Non-pigmented ciliary epithelial cell (primary cell): ENCODE measurements at regions not wholly inside any gene's neighbourhood (a gene's known extent, or its start where the extent isn't known, plus 50 kb on each side); places are given as distances from the start of the nearest gene placed in this dataset.

Source experiments
- DNase-seq: peaks from one replicate; pipeline ENCODE4 v3.0.0-alpha.2; 2010; ENCODE audit warnings: low read depth

DNA sequence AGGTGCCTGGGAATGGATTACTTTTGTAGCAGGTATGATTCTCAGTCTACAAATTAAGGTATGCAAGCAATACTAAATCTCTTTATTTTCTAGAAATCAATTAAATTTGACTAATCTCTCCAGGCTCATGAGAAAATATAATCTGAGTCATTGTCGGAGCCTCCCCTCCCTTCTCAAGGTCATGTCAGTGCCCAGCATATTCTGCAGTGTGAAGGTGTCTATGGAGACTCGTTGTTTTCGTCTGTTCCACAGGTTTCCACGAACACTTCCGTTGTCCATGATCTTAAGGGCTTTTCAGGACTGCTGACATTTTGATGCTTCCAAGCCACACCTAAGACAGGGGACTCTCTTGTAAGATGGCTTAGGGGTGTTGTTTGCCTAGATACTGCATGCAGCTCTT is 56.6 kb upstream of the SCOC start:
- no peak for DNase-seq

DNA sequence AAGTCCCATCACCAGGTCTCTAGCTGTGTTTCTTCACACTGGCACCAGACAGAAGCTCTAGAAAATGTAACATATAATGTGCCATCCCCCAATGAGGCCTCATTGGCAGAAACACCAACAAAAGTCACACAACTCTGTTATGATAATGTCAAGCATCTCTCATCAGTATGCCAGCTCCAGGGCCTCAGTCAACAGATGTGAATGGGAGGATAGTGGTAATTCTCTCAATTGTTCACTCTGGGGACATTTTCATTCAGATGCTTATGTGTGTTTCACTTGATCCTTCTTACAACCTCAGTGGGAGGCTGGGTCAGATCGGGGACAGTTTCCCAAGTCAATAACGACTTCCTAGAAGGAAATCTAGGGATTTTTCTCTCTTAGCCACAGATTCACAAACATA is 57.5 kb upstream of the SCOC start:
- no peak for DNase-seq

DNA sequence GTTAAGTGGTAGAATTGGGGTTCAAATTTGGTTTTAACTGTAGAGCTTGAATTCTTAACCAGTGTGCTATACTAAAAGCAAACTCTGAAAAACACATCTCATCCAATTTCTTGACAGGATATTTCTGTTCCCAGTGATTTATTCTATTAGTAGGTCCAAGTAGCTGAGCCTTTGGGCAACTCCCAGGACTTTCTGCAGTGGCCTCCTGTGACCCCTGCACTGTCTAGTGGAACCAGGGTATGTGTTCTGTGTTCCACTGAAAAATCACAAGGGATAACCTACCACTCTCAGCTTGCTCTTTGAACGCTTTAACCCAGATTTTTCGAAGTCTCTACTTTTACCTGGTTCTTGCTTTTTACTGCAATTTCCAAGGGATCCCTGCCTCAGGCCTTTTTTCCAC is 58.0 kb upstream of the SCOC start:
- no peak for DNase-seq

DNA sequence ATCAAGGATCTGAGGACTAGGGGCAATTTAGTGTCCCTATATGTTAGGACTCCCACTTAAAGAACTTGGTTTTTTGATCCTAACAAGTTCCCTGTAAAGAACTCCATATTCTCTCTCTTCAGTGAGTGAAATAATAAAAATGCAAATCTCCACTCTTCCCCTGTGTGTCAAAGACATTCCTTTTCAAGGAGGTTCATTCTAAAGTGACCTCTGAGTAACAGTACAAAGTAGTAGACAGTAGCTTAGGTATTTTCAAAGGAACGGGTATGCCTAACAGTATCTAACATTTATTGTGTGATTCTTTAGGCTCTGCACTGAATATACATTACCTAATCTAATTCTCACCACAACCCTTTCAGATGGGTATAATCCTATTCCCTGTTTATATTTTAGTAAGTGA is 58.4 kb upstream of the SCOC start:
- no peak for DNase-seq

DNA sequence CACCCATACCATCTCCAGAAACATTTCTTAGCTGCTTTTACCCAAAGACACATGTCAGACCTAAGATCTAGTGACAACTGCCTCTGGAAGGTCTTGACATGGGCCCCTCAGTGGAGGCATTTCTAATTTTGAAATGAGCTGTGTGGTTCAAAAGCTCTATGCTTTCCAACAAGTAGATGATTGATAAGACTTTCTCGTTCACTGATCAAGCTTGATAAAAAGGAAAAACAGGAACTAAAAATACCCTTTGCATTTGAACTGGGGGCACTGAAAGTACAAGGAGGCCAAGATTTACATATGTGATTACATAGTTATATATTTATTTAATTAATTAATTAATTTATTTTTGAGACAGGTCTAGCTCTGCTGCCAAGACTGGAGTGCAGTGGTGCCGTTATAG is 61.3 kb upstream of the SCOC start:
- no peak for DNase-seq

DNA sequence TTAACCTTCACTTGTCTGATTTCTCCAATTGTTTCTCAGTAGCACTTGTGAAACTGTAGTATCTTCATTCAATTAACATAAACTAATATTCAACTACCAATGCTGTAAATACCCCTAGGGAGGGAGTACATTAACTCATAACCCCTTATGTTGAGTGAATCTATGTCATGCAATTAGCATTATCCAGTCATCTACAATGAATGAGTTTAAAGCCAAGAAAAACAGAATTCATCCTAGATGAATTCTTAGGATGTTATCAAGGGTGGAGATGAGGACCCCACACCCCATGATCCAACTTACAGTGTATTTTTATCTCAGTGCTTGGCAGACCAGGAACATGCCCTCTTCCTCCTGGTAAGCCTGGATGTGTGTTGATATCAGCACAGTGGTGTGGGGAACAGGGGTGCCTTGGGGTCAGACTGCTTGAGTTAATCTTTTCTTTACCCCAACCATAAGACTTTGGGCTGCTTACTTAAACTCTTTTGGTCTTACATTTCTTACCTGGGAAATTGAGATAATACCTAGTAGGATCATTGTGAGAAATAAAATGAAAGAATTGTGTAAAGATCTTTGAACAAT is 62.1 kb upstream of the SCOC start:
- DNase-seq = no peak

DNA sequence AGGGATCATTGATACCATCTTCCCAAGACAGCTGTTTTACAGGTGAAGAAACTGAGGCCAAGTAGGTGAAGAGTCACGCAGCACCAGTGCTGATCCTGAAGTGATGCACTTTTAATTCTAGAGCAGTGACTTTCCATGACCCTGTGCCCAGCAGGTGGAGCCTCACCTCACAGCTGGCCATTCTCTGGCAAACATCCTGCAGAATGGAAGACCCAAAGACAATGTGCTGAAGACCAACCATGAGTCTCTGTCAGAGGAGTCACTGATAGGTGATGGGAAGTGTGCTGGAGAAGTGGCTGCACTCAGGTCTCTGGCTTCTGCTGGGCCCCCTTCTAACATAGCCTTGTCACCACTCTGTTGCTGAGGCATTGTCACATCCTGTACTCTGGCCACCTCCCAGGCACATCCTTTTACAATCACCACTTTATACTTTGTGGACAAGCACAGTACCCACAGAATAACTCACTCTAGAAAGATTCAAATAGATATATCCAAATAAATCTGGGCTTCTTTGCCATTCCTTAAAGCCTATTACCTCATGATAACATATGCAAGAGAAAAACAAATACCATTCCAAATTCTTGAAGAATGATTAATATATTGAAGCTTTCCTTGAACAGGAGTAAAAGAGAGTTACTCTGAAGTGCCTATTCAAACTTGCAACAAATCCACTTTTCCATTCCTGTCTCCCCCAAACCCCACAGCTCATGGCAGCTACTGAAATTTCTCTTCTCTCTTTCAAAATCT is 64.1 kb upstream of the SCOC start:
- DNase-seq = peak; percentile 32

DNA sequence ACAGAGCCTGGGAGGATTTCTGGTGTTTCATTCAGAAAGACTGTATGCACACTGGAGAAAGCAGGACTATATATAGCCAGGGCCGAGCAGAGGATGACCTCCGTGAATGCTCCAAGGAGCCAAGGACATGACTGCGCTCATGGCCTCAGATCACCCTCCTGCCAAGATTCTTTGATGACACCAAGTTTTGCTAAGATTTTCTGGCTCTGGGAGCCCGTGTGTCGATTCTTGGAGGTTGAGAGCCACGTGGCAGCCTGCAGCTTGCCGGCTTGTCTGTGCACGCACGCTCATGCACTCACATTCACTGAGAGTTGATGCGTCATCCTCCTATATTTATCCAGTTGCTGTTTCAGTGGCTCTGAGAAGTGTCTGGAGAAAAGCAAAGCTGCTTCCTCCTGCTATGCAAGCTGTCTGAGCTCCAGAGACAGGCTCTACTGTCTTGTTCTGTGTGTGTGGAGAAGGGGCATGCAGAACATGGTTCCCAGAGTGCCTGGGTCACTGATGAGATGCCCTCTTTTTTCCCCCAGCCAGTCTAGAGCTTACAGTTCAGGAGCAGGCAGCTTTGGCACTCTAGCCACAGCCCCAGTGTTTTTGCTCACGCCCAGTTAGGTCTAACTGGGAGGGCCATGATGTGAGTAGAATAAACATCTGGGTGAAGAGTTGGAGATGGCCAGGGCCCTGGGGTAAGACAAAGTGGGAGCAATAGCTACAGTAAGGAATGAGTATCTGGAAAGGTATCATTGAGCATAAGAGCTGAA is 64.9 kb upstream of the SCOC start:
- DNase-seq = peak; percentile 72

DNA sequence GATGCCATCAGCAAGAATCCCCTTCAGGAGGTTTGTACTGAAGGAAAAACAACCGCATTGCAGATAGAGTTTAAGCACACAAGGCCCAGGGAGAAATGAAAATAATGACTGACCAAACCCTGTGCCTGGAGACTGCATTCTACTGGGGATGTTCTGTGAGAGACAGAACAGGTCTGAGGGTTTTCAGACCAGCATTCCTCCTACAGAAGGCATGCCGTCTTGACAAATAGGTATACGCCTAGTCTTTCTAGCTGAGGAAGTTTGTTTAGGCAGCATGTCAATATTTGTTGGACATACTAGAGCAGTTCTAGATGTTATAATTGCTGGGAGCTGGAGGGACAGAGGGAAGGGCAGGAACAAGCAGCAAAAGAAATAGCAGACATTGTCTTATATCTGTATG is 68.4 kb upstream of the SCOC start:
- no peak for DNase-seq

DNA sequence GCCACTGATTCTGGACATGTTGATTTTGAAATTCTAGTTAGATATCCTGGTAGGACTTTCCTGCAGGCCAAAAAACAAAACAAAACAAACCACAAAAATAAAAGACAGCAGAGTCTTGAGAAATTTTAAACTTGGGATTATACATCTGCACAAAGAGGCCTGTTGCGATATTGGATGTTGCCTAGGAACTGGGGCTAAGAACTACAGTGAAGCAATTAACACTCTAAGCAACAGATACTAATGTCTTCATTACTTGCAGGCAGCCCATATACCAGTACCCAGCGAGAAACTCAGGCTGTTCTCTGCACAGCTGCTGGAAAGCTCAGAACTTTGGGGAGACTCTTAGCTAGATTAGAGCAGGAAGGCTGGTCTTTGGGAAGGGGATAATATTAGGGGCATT is 69.1 kb upstream of the SCOC start:
- DNase-seq = no peak

DNA sequence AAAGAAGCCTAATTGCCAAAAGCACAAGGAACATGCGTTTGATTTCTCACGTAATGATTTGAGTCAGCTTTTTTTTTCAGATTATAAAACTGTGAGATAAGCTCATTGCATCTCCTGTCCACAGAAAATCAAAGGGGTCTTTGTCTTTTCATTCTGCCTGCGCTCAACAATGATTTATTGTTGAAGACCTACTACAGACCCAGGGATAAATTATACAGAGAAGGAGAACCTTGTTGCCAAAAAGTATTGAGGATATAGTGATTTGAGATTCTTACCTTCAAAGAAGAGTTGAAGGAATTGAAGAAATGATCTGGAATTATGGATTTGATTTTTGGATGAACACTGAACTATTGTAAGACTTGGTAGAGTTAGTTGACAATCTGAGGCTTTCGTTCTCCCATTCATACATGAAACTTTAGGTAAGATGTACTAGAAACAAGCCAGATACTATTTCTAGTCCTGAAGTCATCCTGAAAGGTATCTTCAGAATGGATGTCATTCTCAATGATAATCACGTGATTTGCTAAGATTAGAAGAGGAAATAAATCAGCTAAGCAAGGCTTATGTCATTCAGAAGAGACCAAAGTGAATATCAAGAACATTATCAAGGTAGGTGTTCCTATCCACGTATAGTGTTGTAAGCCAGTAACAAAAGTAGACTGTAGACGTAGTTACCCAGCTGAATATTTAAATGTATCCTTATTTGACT is 71.1 kb upstream of the SCOC start:
- DNase-seq = no peak

DNA sequence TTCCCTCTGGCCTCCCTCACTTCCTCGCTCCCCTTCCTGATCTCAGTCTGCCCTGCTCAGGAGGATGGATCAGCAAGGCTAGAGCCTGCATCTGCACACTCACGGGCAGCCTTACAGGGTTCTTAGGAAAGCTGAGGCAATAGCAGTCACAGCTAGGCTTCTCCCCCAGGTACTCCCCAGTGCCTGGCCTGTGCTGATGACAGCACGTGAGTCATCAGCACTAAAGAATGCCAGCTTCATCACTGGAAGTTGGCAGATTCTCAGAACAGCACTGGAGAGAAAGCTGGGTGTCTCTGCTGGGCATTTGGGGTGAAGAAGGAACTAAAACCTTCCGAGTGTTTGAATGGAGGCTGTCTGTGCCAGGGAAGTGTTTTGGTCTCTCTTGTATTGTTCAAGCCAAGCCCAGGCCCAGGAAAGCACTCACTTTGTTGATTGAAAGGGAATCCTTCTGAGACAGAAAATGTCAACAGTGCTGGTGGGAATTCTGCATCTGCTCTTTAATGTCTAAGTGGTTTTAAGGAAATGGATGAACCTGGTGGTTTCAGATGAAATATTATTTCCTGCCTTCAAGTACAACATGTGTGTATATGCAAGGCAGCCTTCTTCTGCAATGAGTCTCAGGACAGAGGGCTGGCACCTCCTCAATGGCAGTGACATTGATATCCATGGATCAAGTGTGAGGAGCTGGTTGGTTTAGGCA is 73.0 kb upstream of the SCOC start:
- no peak for DNase-seq

DNA sequence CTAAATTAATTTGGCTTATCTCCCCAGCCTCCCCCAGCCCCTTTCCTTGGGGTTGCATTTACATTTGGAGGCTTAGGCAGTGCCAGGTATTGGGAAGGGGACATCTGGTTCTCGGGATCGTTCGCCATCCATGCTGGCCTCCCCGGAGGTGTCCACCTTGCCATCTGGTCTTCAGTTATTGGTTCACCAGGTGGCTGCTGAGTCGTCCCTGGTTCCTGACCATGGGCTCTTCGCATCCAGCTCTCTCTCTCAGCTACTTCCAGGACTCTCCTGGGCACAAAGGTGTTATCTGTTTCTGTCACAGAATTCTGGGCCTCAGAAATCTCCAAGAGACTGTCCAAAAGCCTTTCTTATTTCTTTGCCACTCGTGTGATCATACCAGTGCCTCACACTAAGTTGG is 75.4 kb upstream of the SCOC start:
- DNase-seq = no peak

DNA sequence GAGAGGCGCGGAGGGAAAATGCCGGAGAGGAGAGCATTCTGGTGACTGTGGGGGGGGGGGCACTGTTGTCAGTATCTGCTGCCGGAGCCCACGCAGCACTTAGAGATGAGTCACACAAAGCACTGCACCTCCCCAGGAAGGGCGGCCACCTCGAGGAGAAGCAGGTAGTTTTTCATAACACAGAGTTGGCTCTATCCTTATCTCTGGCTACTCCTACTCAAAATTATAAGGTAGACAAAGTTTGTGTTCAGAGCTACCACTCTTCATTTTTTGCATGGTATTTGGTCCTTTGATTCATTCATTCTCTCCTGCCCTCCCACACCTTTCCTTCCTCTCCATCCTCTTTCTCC is 76.2 kb upstream of the SCOC start:
- no peak for DNase-seq

DNA sequence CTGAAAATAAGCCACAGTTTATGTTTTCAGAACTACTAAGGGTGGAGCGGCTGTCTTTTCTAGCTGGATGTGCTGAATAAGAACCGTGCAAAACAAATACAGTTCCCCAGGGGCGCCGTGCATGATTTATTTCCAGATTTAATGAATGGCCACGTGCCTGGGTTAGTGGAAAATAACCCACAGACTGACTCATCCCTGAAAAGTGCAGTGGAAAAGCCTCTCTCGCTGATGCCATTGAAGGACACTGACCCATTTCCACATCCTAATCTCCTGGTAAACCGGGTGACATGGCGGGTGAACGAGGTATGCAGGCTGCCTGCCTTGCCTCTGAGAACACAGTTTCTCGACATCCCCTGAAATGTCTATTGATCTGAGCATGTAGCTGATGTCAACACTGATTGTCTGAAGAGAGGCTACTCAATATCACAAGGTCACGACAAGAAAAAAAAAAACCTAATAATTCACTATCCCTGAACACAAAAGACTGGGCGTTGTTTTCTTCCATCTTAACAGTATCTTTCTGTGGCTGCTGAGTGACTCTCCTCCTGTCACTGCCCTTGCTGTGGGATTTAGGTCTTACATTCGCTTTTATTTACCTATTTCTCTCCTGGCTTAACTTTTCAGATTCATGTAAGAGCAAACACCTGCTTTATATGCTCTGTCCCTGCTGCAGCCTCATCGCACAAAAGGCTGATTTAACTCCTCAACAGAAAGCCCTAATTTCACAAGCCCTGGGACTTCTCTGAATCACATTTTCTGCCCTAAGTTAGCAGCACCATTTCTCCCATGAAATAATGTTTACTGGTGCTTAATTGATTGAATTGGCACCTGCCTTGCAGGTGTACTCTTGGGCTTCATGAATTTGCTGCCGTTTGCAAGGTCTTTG is 76.9 kb upstream of the SCOC start:
- DNase-seq = peak; percentile 30

DNA sequence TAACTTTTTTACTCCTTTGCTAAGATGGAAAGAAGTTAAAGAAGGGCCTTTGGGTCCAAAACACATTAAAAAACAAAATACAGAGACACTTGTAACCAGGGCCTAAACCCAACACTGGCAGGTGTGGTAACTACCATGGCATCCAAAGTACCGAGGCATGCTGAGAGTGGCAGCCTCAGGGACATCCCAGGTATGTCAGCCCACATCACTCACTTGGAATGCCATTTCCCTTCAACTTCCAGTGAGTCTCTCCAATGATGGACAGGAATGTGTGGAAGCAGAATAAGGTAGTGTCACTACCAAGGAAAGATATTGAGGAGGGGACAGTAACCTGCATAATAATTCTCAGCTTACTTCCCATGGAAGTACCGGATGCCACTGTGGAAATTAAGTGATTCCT is 79.5 kb upstream of the SCOC start:
- DNase-seq = no peak

DNA sequence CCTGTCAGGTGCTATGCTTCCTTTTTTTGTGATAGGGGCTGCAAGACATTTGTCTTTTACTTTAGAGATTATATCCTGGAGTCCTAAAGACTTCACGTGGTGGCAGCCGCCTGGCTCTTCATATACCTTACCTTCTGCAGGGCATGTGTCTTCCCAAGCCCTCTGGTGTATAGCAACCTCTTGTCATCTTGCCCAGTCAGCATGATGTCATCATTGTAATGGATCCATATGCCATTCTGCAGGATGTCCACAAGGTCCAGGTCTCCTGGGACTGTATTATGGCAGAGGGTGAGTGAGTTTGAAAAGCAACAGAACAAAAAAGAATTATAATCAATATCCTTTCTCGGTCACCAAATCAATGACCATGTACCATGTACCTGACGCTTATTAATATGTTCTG is 82.2 kb upstream of the SCOC start:
- no peak for DNase-seq

DNA sequence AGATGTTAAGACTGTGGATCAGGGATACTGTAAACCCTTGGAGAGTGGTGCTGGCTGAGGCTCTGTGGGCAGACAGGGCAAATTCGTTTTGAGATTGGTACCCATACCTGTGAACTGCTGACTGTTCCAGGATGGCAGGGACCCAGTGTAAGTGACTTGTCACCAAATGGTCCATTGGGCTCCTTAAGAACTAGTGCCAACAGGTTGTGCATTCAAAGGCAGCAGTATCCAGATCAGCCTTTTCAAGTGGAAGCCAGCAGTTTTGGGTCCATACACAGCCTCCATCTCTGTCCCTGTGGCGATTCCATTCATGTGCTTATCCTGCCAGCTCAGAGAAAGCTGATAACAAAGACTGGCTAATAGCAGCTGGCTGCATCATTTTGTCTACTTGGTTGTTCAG is 84.0 kb upstream of the SCOC start:
- no peak for DNase-seq

DNA sequence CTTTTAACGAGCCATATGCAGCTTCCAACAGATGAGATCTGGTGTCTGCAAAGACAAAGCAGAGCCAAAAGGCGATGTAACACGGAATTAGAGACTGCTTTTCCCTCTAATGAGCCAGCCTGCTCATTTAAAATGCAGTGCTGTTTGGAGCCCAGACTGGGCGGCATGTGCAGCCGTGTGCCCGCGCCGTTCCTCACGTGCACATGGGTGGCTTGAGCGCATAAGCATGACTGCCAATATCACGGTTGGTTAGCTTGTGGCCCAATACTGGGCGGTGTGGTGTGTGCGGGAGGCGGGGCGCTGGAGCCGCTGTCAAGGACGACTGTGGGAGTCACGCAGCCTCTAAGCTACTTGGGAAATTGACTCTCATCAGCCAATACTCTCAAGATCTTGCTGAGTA is 87.0 kb upstream of the SCOC start:
- no peak for DNase-seq

DNA sequence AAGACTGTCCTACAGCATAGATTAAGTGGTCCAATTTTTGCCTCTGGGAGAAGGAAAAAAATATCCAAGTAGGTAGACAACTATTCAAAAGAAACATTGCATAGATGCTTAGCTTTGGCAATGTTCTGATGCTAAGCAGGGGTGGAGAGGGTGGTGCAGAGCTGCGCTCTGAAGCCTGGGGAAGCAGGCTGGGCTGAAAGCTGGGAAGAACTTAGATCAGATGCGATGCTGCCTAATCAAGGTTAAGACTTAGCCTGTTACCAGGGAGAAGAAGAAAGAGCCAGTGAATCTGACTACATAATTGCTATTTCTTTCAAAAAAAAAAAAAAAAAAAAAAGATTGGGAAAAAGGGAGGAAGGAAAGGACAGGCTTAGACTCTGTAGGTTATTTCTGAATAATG is 89.0 kb upstream of the SCOC start:
- DNase-seq = no peak

DNA sequence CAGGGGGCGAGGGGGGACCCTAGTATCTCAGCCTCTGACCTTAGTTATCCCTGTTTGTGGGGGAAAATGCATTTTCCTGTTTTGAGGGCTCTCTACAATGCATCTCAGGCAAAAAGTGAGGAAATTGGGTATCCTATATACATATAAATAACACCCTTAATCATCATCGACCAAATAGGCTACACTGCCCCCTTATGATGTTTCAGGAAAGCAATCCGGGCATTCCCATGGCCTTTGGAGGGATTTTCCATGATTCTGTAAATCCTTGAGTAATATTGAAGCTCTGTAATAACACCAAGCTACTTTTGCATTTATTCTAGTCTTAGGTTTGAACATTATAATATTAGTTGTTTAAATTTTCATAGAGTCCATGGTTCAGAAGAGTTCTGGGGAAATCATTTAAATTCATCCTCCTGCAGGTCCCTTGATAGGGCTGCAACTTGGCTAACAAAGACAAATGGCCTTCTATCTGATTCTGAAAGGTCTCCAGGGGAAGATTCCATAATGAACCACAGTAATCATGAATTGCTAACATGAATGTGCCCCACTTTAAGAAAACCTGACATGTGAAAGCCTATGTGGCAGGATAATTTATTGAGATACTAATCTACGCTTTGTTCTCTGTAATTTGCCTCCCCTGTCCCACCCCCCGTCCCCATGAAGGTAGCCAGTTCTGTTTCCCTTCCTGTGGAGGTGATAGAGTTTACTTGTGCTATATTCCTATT is 91.5 kb upstream of the SCOC start:
- no peak for DNase-seq
